PC-3 (cell line): ENCODE measurements at regions not wholly inside any gene's neighbourhood (a gene's known extent, or its start where the extent isn't known, plus 50 kb on each side); places are given as distances from the start of the nearest gene placed in this dataset.

Source experiments
- EZH2 ChIP-seq: fragments of 300-600 bp; sonication (generic); IDR thresholded peaks from one replicate; pipeline ENCODE4 v1.6.1; 2017; ENCODE audit warnings: antibody characterized with exemption, mild to moderate bottlenecking, low read length; ENCODE audit not compliant: unreplicated experiment
- TF ChIP-seq, protein P1 (sequence below): fragments of 300-600 bp; sonication (generic); conservative IDR thresholded peaks from 2 replicates; pipeline ENCODE4 v1.5.1; 2017; ENCODE audit warnings: antibody characterized with exemption, low read depth, mild to moderate bottlenecking, low read length

DNA sequence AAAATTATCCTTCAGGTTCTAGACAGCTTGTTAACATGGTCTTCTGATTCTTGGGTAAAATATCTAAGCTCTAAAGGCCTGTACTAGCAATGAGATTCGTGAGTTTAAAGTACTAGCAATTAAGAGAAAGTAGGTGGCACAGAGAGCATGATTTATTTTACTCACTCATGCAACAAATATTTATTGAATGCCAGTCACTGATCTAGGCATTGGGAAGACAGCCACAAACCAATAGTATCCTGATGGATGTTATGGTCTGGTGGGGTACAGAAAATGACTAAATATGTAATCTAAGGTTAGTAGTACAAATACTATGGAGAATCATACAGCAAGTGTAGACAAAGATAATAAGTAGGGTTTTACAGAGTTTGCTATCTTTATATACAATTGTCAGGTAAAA lies 751.3 kb downstream of the ZNF385D start:
- TF ChIP-seq EZH2: no peak
- TF ChIP-seq, protein P1, sequence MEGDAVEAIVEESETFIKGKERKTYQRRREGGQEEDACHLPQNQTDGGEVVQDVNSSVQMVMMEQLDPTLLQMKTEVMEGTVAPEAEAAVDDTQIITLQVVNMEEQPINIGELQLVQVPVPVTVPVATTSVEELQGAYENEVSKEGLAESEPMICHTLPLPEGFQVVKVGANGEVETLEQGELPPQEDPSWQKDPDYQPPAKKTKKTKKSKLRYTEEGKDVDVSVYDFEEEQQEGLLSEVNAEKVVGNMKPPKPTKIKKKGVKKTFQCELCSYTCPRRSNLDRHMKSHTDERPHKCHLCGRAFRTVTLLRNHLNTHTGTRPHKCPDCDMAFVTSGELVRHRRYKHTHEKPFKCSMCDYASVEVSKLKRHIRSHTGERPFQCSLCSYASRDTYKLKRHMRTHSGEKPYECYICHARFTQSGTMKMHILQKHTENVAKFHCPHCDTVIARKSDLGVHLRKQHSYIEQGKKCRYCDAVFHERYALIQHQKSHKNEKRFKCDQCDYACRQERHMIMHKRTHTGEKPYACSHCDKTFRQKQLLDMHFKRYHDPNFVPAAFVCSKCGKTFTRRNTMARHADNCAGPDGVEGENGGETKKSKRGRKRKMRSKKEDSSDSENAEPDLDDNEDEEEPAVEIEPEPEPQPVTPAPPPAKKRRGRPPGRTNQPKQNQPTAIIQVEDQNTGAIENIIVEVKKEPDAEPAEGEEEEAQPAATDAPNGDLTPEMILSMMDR: no peak
